ENCODE measurements at regions not wholly inside any gene's neighbourhood (a gene's known extent, or its start where the extent isn't known, plus 50 kb on each side); places are given as distances from the start of the nearest gene placed in this dataset.

DNA sequence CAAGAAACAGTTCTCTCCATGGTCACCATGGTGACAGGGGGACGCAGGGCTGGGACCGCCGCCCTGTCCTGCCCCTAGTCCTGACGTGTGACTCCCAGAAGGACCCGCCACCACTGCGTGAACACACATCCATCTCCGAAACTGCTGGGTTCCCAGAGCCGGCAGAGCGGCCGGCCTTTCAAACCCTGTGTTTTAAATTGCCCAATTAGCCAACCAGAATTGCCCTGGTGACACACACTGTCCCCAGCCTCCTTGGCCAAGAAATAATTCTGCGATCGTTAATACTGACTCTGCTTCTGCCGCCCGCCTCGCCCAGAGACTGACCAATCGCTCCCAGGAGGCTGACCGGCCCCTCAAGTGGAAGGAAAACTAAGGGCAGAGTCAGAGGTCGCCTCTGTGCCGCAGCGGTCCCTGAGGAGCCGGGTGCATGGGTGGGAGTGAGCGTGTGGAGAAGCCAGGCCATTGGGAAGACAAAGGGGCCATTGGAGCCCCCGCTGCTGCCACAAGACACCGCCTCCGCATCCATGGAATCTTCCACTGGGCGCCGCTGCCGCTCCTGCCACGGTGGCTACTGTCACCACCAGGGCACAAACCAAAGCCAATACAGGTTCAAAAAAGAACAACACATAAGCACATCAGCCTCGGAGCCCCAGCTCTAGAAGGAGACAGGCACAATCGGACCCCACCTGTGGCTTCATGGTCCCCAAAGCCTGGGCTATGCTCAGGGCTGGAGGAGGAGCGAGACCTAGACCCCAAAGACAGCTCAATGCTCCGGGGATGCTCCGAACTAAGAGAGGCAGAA lies 273.2 kb downstream of the NPHP4 start:
- H3K27me3 ChIP-seq, result no peaks in the 10 kb centered on the region
- intact Hi-C loops (cut with DNase I), result no loop called here
- H3K4me1 ChIP-seq, result no peaks in the 10 kb centered on the region
- H3K27ac ChIP-seq, result no peak overlapping the region
- H3K36me3 ChIP-seq, result no peaks in the 10 kb centered on the region
- 59% methylated on average over 12 of the region's 34 CpGs for WGBS (ENCODE audit: insufficient coverage, low coverage, low lambda C conversion rate, missing lambda C conversion rate)
- DNase-seq (peak in 2 of 3 donors; percentile 26 to 36), ATAC-seq (no peak)
- no peak overlapping the region for H3K4me3 ChIP-seq
- TF ChIP-seq CTCF (IDR thresholded peaks at IDR 0.05) (no peak), POLR2A (IDR thresholded peaks at IDR 0.05) (no peak)
- H3K9me3 ChIP-seq, result no peaks in the 10 kb centered on the region

- Histone ChIP-seq H3K27me3 (no peaks in the 10 kb centered on the region), H3K36me3 (no peaks in the 10 kb centered on the region), H3K4me1 (no peaks in the 10 kb centered on the region), H3K27ac (no peak overlapping the region), H3K9me3 (no peaks in the 10 kb centered on the region), H3K4me3 (no peak overlapping the region)
- TF ChIP-seq POLR2A (IDR thresholded peaks at IDR 0.05), result no peak
- TF ChIP-seq CTCF (IDR thresholded peaks at IDR 0.05), result no peak
- WGBS (ENCODE audit: insufficient coverage, low coverage, low lambda C conversion rate, missing lambda C conversion rate), result 13% methylated on average over 3 of the region's 11 CpGs
- intact Hi-C loops (cut with DNase I), result no loop called here
- ATAC-seq (no peak), DNase-seq (peak in 2 of 3 donors; percentile 21 to 35)
Observed at GRCh38 chr1:5717031-5717682, 275.1 kb downstream of the NPHP4 start.

DNA sequence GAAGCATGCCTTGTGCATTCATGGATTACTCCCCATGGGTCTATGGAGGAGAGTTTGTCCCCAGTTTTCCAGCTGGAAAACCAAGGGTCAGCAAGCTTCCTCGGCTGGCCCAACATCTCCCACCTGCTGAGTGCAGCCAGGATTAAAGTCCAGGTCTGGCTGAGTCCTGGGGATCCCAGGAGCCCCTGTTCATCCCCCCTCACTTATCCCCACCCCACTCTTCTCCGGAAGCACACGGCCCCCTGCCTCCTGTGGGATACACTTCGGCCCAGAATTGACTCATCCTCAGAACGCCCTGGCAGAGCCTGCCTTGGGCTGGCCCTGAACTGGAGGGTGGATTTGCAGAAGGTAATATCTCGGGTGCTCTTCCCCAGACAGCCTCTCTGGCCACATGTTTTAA lies 276.1 kb downstream of the NPHP4 start:
- ATAC-seq (no peak), DNase-seq (peak in 1 of 3 donors; percentile 15)
- Histone ChIP-seq H3K9me3 (no peaks in the 10 kb centered on the region), H3K36me3 (no peaks in the 10 kb centered on the region), H3K27me3 (no peaks in the 10 kb centered on the region), H3K27ac (no peak overlapping the region), H3K4me3 (no peak overlapping the region), H3K4me1 (no peaks in the 10 kb centered on the region)
- no CpG with 5 or more reads among the region's 6 CpGs for WGBS (ENCODE audit: insufficient coverage, low coverage, low lambda C conversion rate, missing lambda C conversion rate)
- TF ChIP-seq POLR2A (IDR thresholded peaks at IDR 0.05), result no peak
- TF ChIP-seq CTCF (IDR thresholded peaks at IDR 0.05), result no peak
- intact Hi-C loops (cut with DNase I), result no loop called here

DNA sequence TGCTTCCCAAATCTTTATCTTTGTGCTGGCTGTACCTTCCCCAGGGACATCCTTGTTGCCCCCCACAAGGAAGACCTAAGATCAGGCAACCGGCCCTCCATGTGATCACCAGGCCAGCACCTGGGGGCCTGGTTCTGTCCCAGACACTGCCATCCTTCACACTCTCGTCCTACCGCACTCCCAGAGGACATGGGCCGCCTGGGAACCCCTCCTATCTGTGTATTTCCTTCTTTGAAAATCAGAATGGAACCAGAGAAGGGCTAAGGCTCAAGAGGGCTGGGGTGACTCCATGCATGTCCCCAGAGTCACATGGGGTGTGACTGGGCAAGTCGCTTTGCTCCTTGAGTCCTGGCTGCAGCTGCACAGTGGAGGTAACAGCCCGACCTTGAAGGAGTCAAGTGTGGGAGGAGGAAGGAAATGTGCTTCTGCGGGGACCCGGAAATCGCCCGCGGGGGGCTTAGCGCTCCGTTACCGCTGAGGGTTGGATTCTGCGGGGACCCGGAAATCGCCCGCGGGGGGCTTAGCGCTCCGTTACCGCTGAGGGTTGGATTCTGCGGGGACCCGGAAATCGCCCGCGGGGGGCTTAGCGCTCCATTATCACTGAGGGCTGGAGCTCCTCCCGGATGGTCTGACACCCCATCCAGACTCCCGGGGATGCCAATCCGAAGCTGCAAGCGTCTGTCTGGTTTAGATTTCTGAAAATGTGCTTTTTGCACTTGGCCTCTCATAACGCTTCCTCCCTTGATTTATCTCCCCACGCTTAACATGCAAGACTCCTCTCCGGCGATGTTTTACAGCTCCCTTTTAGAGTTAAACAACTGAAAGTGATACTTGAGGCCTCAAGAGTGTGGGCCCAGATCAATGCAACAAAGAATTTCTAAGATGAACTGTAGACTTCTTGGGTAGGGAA lies 278.9 kb downstream of the NPHP4 start:
- DNase-seq, result peak in 1 of 3 donors; percentile 31
- Histone ChIP-seq H3K27ac (no peak overlapping the region), H3K9me3 (no peaks in the 10 kb centered on the region), H3K36me3 (no peaks in the 10 kb centered on the region), H3K27me3 (no peaks in the 10 kb centered on the region), H3K4me1 (no peaks in the 10 kb centered on the region), H3K4me3 (no peak overlapping the region)
- no peak for TF ChIP-seq POLR2A (IDR thresholded peaks at IDR 0.05)
- TF ChIP-seq CTCF (IDR thresholded peaks at IDR 0.05), result no peak
- no peak for ATAC-seq
- 72% methylated on average over 15 of the region's 36 CpGs for WGBS (ENCODE audit: insufficient coverage, low coverage, low lambda C conversion rate, missing lambda C conversion rate)
- intact Hi-C loops (cut with DNase I), result no loop called here

All from right lobe of liver (tissue), 6 donors.